HFF-Myc (cell line): ENCODE measurements at regions not wholly inside any gene's neighbourhood (a gene's known extent, or its start where the extent isn't known, plus 50 kb on each side); places are given as distances from the start of the nearest gene placed in this dataset.

Source experiments
- DNase-seq: peaks from one replicate; pipeline ENCODE4 v3.0.0-alpha.2; 2011; ENCODE audit warnings: low read depth; ENCODE audit errors: extremely low read depth
- H3K4me3 ChIP-seq: replicated peaks from 2 replicates; pipeline ENCODE4 v1.5.1; 2011; ENCODE audit warnings: low read depth, mild to moderate bottlenecking, control low read depth, low read length
- TF ChIP-seq, protein P1 (sequence below): IDR thresholded peaks from 2 replicates; pipeline ENCODE4 v1.5.1; 2012; ENCODE audit warnings: mild to moderate bottlenecking, low read depth, low read length, control low read depth; ENCODE audit errors: missing control alignments

DNA sequence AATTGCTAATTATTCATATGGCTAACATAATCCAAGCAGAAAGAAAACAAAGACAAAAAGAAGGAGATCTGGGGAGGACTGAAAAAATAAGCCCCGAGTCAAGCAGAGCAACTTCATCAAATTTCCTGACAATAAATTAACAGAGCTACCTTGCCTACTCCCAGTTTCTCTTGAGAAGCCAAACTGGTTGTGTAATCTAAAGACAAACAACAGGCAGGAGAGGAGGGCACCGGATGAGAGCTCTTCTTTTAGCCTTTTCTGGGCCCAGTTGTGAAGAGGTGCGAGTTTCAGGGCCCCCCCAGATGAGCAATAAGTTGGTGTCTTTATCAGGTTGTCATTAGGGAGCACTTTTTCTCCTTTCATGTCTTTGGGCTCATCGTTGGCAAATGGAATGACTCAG lies 197.1 kb upstream of the PCSK2 start:
- DNase-seq, result no peak
- TF ChIP-seq, protein P1, sequence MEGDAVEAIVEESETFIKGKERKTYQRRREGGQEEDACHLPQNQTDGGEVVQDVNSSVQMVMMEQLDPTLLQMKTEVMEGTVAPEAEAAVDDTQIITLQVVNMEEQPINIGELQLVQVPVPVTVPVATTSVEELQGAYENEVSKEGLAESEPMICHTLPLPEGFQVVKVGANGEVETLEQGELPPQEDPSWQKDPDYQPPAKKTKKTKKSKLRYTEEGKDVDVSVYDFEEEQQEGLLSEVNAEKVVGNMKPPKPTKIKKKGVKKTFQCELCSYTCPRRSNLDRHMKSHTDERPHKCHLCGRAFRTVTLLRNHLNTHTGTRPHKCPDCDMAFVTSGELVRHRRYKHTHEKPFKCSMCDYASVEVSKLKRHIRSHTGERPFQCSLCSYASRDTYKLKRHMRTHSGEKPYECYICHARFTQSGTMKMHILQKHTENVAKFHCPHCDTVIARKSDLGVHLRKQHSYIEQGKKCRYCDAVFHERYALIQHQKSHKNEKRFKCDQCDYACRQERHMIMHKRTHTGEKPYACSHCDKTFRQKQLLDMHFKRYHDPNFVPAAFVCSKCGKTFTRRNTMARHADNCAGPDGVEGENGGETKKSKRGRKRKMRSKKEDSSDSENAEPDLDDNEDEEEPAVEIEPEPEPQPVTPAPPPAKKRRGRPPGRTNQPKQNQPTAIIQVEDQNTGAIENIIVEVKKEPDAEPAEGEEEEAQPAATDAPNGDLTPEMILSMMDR, result no peak
- no peak overlapping the region for H3K4me3 ChIP-seq

DNA sequence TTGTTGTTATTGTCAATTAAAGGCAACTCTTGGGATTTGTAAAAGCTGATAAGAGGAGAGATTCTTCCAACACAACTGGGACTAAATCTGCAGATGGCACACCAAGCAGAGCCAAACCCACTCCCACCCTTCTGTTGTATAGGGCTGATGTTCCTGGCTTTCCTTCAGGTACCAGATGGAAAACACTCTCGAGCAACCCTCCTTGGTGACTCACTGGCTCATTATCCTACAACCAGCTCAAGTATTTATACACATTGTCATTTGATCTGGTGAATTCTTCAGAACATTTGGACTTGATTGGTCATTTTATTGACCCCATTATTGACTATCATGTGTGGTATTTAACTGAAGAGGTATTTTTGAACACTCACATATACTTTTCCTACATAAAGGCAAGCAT lies 190.3 kb upstream of the PCSK2 start:
- DNase-seq, result no peak
- H3K4me3 ChIP-seq, result no peak overlapping the region
- TF ChIP-seq, protein P1, result no peak

DNA sequence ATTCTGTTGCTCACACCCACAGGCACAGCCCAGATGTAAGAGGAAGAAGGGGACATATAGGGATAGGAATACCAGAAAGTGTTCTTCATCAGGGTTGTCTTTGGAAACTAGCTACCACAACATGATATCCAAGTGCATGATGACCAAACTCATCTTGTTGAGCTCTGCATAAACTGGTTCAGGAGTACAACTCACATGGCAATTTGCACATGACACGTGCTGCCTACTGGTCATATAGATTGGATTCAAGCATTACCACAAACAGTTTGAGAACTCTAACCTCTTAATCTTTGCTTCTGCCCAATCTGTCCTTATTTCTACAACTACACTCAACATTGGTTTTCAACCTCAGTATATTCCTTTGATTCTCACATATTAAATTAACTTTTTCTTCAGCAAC lies 184.7 kb upstream of the PCSK2 start:
- TF ChIP-seq, protein P1, result no peak
- H3K4me3 ChIP-seq, result no peak overlapping the region
- no peak for DNase-seq

DNA sequence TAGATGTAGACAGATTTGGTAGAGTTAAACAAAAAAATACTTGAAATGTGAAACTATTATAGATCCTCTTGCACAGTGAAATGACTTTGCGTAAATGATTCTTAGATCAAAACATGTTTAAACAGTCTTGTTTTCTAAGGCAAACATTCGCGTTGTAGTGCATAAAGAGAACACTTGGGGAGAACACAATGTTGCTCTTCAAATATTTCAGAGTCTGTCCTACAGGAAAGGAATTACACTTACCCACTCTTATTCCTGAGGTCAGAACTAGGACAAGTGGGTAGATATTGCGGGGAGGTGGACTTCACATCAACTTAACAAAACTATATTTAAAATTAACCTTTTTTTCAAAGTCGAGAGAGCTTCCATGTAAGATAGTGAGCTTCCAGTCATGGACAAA lies 183.5 kb upstream of the PCSK2 start:
- TF ChIP-seq, protein P1, result no peak
- no peak overlapping the region for H3K4me3 ChIP-seq
- no peak for DNase-seq

DNA sequence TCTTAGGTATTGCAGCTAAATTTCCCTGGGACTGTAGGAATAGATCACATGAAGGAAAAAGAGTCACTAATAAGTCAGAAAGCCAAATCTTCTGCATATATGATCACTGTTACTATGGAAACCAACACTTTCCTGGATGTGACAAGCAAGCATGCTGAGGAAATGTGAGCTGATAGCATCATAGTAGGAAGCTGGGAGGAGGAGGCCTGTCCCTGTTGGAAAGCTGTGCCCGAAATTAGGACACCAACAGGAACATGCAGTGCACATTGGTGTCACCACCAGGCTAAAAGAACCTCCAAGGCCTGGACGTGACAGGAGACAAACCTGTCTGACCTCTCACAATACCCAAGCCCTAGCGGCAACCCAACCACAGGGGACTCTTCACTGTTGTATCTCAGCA lies 181.9 kb upstream of the PCSK2 start:
- TF ChIP-seq, protein P1, result no peak
- no peak overlapping the region for H3K4me3 ChIP-seq
- DNase-seq, result no peak

DNA sequence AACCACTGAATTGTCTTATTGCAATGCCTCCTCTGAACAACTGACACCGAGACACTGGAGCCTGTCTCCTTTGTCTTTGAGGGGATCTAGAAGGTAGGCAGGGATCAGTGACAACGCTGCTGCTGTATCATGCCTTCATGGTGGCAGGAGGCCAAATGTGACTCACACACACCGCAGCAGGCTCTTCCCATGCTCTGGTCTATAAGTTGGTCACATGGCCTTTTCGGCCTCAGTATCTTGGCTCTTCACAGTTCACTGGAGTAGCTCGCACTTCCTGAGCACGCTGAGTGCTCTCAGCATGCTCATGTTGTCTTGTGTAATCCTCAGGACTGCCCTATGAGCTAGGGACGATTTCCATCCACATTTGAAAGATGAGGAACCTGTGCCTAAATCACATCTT lies 167.4 kb upstream of the PCSK2 start:
- no peak overlapping the region for H3K4me3 ChIP-seq
- TF ChIP-seq, protein P1, result no peak
- DNase-seq, result peak; percentile 15

DNA sequence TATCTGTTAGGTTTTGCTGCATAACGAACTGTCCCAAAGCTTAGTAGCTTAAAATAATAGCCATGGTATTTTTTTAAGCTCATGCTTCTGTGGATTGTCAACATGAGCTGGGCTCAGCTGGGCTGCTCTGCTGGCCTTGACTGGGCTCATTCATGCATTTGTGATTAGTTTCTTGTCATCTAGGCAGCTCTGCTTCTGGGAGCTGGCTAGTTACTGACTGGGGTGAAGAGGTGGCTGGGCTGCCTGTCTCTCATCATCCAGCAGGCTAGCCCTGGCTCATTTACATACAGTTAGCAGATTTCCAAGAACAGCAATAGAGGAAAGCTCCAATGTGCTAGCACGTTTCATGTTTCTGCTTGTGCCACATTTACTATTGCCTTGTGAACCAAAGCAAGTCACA lies 165.1 kb upstream of the PCSK2 start:
- H3K4me3 ChIP-seq, result no peak overlapping the region
- DNase-seq, result no peak
- TF ChIP-seq, protein P1, result no peak
